Naive thymus-derived CD8-positive, alpha-beta T cell (primary cell): ENCODE measurements at regions not wholly inside any gene's neighbourhood (a gene's known extent, or its start where the extent isn't known, plus 50 kb on each side); places are given as distances from the start of the nearest gene placed in this dataset.

Source experiments
- ATAC-seq, 2 donors: fragments of 150-1000 bp; cut with Tn5 transposase in 1 of 2; sonication (Bioruptor Pico), chemical (Tn5 transposase) in 1 of 2; 1 replicate in 1 of 2; 2 replicates in 1 of 2; pipeline ENCODE4 v1.10.0; 2021; ENCODE audit warnings: mild to moderate bottlenecking in 2 of 2, moderate library complexity in 2 of 2
- POLR2A ChIA-PET: fragments of 350-600 bp; sonication (Branson Sonifier 250); formaldehyde crosslinking; loops from one replicate; lab custom pipeline; 2021; ENCODE audit warnings: antibody characterized with exemption; lab: Charles Lee
- DNase-seq, 10 donors: peaks; one replicate each; pipeline versions ENCODE4 v3.0.0 to v3.0.0-alpha.2; 2020 to 2022
- H3K27ac Mint-ChIP-seq, 10 donors: one replicate each; pipeline ENCODE4 v1.8.0; 2020 to 2022; ENCODE audit warnings: mild to moderate bottlenecking in 10 of 10, mixed read lengths in 10 of 10, moderate library complexity in 4 of 10, inconsistent platforms in 1 of 10
- H3K27me3 Mint-ChIP-seq, 5 donors: one replicate each; pipeline ENCODE4 v1.8.0; 2021 to 2022; ENCODE audit warnings: mixed read lengths in 5 of 5
- H3K36me3 Mint-ChIP-seq, 3 donors: one replicate each; pipeline ENCODE4 v1.8.0; 2020 to 2022; ENCODE audit warnings: mixed read lengths in 3 of 3, mild to moderate bottlenecking in 2 of 3, inconsistent platforms in 1 of 3
- H3K4me1 Mint-ChIP-seq, 4 donors: one replicate each; pipeline ENCODE4 v1.8.0; 2021 to 2022; ENCODE audit warnings: mixed read lengths in 4 of 4
- H3K4me3 Mint-ChIP-seq, 10 donors: one replicate each; pipeline ENCODE4 v1.8.0; 2020 to 2022; ENCODE audit warnings: mild to moderate bottlenecking in 10 of 10, mixed read lengths in 10 of 10, moderate library complexity in 6 of 10, inconsistent platforms in 1 of 10
- H3K9me3 Mint-ChIP-seq, 9 donors: one replicate each; pipeline ENCODE4 v1.8.0; 2020 to 2022; ENCODE audit warnings: mixed read lengths in 9 of 9, mild to moderate bottlenecking in 3 of 9, inconsistent platforms in 1 of 9, moderate library complexity in 1 of 9

- ATAC-seq: no peak
Observed at GRCh38 chr12:63404611-63405010, 253.6 kb upstream of the AVPR1A start.

DNA sequence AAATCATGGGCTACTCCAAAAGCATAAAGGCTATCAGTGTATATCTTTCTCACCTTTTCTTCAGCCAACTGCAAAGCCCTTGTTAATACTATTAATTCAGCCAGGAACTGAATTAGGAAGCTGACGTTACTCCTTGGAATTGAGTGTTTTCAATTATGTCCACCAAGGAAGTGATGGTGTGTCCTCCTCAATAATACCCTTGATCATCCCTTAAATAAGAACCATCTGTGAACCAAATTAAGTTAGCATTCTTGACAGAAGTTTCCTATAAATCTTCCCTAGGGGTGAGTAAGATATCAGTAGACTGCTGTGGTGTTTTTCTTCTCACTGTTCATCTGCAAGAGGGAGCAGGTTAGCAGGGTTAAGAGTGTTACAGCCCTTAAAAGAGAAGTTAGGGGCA, 252.3 kb upstream of the AVPR1A start:
- Mint-ChIP-seq H3K4me3 (no peak overlapping the region), H3K4me1 (peaks cover 0 to 3% (median 0%) of the 10 kb centered on the region in 4 donors), H3K27me3 (peaks cover 0 to 5% (median 0%) of the 10 kb centered on the region in 5 donors), H3K36me3 (peaks cover 0 to 4% (median 2%) of the 10 kb centered on the region in 3 donors), H3K9me3 (peaks cover 0 to 14% (median 4%) of the 10 kb centered on the region in 9 donors), H3K27ac (no peak overlapping the region)
- ATAC-seq (no peak), DNase-seq (no peak)
- POLR2A ChIA-PET: no interaction called here

More at GRCh38 chr12:63404611-63405010, 253.6 kb upstream of the AVPR1A start:
- POLR2A ChIA-PET: no interaction called here
- Mint-ChIP-seq H3K4me3 (no peak overlapping the region), H3K9me3 (peaks cover 0 to 9% (median 0%) of the 10 kb centered on the region in 9 donors), H3K36me3 (peaks cover 0 to 4% (median 0%) of the 10 kb centered on the region in 3 donors), H3K27ac (no peak overlapping the region), H3K27me3 (peaks cover 0 to 9% (median 0%) of the 10 kb centered on the region in 5 donors), H3K4me1 (peaks cover 0 to 3% (median 0%) of the 10 kb centered on the region in 4 donors)
- DNase-seq: no peak

GRCh38 chr12:63400718-63401117, 249.7 kb upstream of the AVPR1A start:
- Mint-ChIP-seq H3K4me3 (no peak overlapping the region), H3K4me1 (peaks cover 0 to 3% (median 0%) of the 10 kb centered on the region in 4 donors)
- ATAC-seq: no peak

GRCh38 chr12:63400318-63400717, 249.3 kb upstream of the AVPR1A start:
- Mint-ChIP-seq H3K36me3 (peaks cover 0 to 2% (median 0%) of the 10 kb centered on the region in 3 donors), H3K9me3 (peaks cover 0 to 7% (median 0%) of the 10 kb centered on the region in 9 donors), H3K27ac (no peak overlapping the region), H3K27me3 (no peaks in the 10 kb centered on the region), H3K4me3 (no peak overlapping the region), H3K4me1 (peaks cover 0 to 3% (median 0%) of the 10 kb centered on the region in 4 donors)
- ATAC-seq (no peak), DNase-seq (no peak)
- POLR2A ChIA-PET: no interaction called here

More at GRCh38 chr12:63400718-63401117, 249.7 kb upstream of the AVPR1A start:
- Mint-ChIP-seq H3K27ac (no peak overlapping the region), H3K27me3 (no peaks in the 10 kb centered on the region), H3K9me3 (peaks cover 0 to 7% (median 0%) of the 10 kb centered on the region in 9 donors), H3K36me3 (peaks cover 0 to 2% (median 0%) of the 10 kb centered on the region in 3 donors)
- DNase-seq: no peak
- POLR2A ChIA-PET: no interaction called here

DNA sequence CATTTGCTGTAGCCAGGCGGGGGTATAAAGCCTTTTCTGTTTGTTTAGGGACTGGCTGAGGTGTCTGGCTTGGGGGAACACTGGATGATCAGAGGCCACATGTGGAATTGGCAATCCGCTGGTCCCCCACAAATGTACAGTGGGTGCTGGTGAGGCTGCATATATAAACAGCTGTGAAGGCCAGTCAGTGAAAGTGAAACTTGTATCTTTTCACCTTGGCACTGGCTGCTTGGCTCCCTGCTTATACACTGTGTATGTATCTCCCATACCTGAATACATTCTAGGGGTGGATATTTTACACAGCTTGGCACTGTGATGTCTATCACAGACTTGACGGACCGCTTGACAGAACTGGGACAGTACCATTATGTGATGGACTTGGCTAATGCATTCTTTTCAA, 246.8 kb upstream of the AVPR1A start:
- peaks cover 0 to 2% (median 0%) of the 10 kb centered on the region in 3 donors for H3K36me3 Mint-ChIP-seq
- H3K27me3 Mint-ChIP-seq: no peaks in the 10 kb centered on the region
- H3K27ac Mint-ChIP-seq: no peak overlapping the region
- peaks cover 0 to 3% (median 0%) of the 10 kb centered on the region in 4 donors for H3K4me1 Mint-ChIP-seq
- POLR2A ChIA-PET: no interaction called here
- DNase-seq (no peak), ATAC-seq (no peak)
- H3K9me3 Mint-ChIP-seq: peaks cover 0 to 7% (median 0%) of the 10 kb centered on the region in 9 donors
- no peak overlapping the region for H3K4me3 Mint-ChIP-seq

DNA sequence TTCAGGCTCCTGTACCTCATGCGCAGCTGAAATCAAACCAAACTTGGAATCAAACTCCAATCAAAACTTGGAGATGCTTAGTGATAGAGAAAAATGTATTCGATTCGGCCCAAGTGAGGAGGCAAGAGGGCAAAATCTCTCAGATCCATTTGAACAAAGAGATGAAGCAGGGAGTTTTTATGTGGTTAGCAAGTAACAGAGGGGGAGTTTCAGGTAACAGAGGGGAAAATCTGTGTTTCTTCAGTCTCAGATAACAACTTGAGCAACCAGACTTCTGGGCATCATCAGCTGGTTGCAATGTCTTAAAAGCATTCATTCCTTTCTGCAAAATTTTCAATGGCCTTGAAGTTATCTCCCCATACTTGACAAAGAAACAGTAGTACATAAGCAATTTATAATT, 245.1 kb upstream of the AVPR1A start:
- no peak overlapping the region for H3K4me3 Mint-ChIP-seq
- POLR2A ChIA-PET: no interaction called here
- H3K36me3 Mint-ChIP-seq: peaks cover 0 to 2% (median 0%) of the 10 kb centered on the region in 3 donors

GRCh38 chr12:63394983-63395382, 244.0 kb upstream of the AVPR1A start:
- Mint-ChIP-seq H3K9me3 (peaks cover 0 to 7% (median 0%) of the 10 kb centered on the region in 9 donors), H3K4me3 (no peak overlapping the region), H3K36me3 (peaks cover 0 to 2% (median 0%) of the 10 kb centered on the region in 3 donors), H3K27ac (no peak overlapping the region), H3K27me3 (no peaks in the 10 kb centered on the region), H3K4me1 (peaks cover 0 to 3% (median 0%) of the 10 kb centered on the region in 4 donors)
- DNase-seq (no peak), ATAC-seq (no peak)
- POLR2A ChIA-PET: no interaction called here

More for the DNA sequence above, 245.1 kb upstream of the AVPR1A start:
- peaks cover 0 to 3% (median 0%) of the 10 kb centered on the region in 4 donors for H3K4me1 Mint-ChIP-seq
- DNase-seq (no peak), ATAC-seq (no peak)
- peaks cover 0 to 7% (median 0%) of the 10 kb centered on the region in 9 donors for H3K9me3 Mint-ChIP-seq
- H3K27ac Mint-ChIP-seq: no peak overlapping the region
- no peaks in the 10 kb centered on the region for H3K27me3 Mint-ChIP-seq

- Mint-ChIP-seq H3K4me1 (peaks cover 0 to 3% (median 0%) of the 10 kb centered on the region in 4 donors), H3K4me3 (no peak overlapping the region), H3K27ac (no peak overlapping the region), H3K9me3 (peaks cover 0 to 7% (median 0%) of the 10 kb centered on the region in 9 donors), H3K36me3 (peaks cover 0 to 2% (median 0%) of the 10 kb centered on the region in 3 donors), H3K27me3 (no peaks in the 10 kb centered on the region)
- DNase-seq (no peak), ATAC-seq (no peak)
- POLR2A ChIA-PET: no interaction called here
Observed at GRCh38 chr12:63394349-63394748, 243.3 kb upstream of the AVPR1A start.

- Mint-ChIP-seq H3K4me3 (no peak overlapping the region), H3K4me1 (no peaks in the 10 kb centered on the region), H3K27me3 (peaks cover 0 to 4% (median 0%) of the 10 kb centered on the region in 5 donors), H3K36me3 (no peaks in the 10 kb centered on the region), H3K27ac (no peak overlapping the region), H3K9me3 (peaks cover 0 to 2% (median 0%) of the 10 kb centered on the region in 9 donors)
- no peak for ATAC-seq
- POLR2A ChIA-PET: no interaction called here
- no peak for DNase-seq
Observed at GRCh38 chr12:63389211-63389610, 238.2 kb upstream of the AVPR1A start.

GRCh38 chr12:63387771-63388170, 236.8 kb upstream of the AVPR1A start:
- H3K4me3 Mint-ChIP-seq: no peak overlapping the region
- H3K27me3 Mint-ChIP-seq: peaks cover 0 to 4% (median 0%) of the 10 kb centered on the region in 5 donors
- H3K36me3 Mint-ChIP-seq: no peaks in the 10 kb centered on the region
- no peak for DNase-seq
- POLR2A ChIA-PET: no interaction called here
- no peaks in the 10 kb centered on the region for H3K4me1 Mint-ChIP-seq
- H3K27ac Mint-ChIP-seq: no peak overlapping the region
- no peak for ATAC-seq
- H3K9me3 Mint-ChIP-seq: peaks cover 0 to 2% (median 0%) of the 10 kb centered on the region in 9 donors

DNA sequence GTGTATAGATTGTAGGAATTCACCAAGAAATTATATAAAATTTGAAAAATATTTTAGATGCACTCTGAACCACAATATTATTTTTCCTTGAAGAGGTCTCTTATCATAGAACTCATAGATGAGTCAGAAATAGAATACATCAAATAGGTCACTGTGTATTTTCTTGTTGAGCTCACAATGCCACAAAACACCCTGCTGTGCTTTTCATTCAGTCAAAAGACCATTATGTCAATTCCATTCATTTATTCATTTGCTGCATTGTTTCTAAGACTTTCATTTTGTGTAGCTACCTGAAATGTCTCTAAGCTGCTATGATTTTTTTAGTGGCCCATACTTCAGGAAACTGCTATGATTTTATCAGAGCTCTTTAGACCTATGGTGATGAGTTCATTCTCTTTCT, 231.9 kb upstream of the AVPR1A start:
- Mint-ChIP-seq H3K27me3 (peaks cover 0 to 9% (median 1%) of the 10 kb centered on the region in 5 donors), H3K9me3 (peaks cover 0 to 2% (median 0%) of the 10 kb centered on the region in 9 donors), H3K4me3 (no peak overlapping the region), H3K36me3 (no peaks in the 10 kb centered on the region), H3K4me1 (no peaks in the 10 kb centered on the region), H3K27ac (no peak overlapping the region)
- POLR2A ChIA-PET: no interaction called here
- no peak for ATAC-seq
- DNase-seq: no peak

DNA sequence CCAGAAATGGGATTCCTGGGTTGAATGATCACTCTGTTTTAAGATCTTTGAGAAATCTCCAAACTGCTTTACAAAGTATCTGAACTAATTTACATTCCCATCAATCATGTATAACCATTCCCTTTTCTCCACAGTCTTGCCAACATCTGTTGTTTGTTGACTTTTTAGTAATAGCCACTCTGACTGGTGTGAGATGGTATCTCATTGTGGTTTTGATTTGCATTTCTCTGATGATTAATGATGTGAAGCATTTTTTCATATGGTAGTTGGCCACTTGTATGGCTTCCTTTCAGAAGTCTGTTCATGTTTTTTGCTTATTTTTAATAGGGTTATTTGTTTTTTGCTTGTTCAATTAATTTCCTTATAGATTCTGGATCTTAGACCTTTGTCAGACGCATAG, 211.8 kb upstream of the AVPR1A start:
- Mint-ChIP-seq H3K36me3 (no peaks in the 10 kb centered on the region), H3K27ac (no peak overlapping the region), H3K4me1 (no peaks in the 10 kb centered on the region), H3K4me3 (no peak overlapping the region), H3K27me3 (no peaks in the 10 kb centered on the region), H3K9me3 (peaks cover 0 to 25% (median 8%) of the 10 kb centered on the region in 9 donors)
- POLR2A ChIA-PET: no interaction called here
- no peak for ATAC-seq
- DNase-seq: no peak

DNA sequence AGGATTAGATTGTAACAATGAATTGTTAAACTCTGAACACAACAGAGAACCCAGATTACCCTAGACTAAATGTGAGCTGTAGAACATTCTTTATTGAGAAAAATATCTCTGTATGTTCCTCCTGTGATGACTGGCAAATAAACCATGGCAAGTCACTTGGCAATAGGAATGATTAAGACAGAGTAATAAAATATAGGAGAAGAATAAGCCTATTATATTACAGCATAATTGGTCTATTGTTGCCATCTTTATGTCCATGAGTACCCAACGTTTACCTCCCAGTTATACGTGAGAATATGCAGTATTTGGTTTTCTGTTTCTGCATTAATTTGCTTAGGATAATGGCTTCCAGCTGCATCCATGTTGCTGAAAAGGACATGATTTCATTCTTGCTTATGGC, 211.2 kb upstream of the AVPR1A start:
- DNase-seq (no peak), ATAC-seq (no peak)
- no peaks in the 10 kb centered on the region for H3K4me1 Mint-ChIP-seq
- no peaks in the 10 kb centered on the region for H3K27me3 Mint-ChIP-seq
- no peak overlapping the region for H3K4me3 Mint-ChIP-seq
- POLR2A ChIA-PET: no interaction called here
- no peak overlapping the region for H3K27ac Mint-ChIP-seq
- no peaks in the 10 kb centered on the region for H3K36me3 Mint-ChIP-seq
- peaks cover 0 to 25% (median 5%) of the 10 kb centered on the region in 9 donors for H3K9me3 Mint-ChIP-seq

GRCh38 chr12:63354969-63355368, 204.0 kb upstream of the AVPR1A start:
- Mint-ChIP-seq H3K27ac (no peak overlapping the region), H3K9me3 (peaks cover 0 to 6% (median 0%) of the 10 kb centered on the region in 9 donors), H3K36me3 (no peaks in the 10 kb centered on the region), H3K4me1 (no peaks in the 10 kb centered on the region), H3K4me3 (no peak overlapping the region), H3K27me3 (no peaks in the 10 kb centered on the region)
- no peak for ATAC-seq
- POLR2A ChIA-PET: no interaction called here
- DNase-seq: no peak
